Central memory CD4-positive, alpha-beta T cell (primary cell): ENCODE measurements at regions not wholly inside any gene's neighbourhood (a gene's known extent, or its start where the extent isn't known, plus 50 kb on each side); places are given as distances from the start of the nearest gene placed in this dataset.
"Not testable (repeated sequence)": the region's sequence is repeated elsewhere in the genome, so short reads cannot be mapped to it uniquely, and the experiment has no call there.

Source experiments
- DNase-seq: peaks from one replicate; pipeline ENCODE4 v3.0.0; 2022

DNA sequence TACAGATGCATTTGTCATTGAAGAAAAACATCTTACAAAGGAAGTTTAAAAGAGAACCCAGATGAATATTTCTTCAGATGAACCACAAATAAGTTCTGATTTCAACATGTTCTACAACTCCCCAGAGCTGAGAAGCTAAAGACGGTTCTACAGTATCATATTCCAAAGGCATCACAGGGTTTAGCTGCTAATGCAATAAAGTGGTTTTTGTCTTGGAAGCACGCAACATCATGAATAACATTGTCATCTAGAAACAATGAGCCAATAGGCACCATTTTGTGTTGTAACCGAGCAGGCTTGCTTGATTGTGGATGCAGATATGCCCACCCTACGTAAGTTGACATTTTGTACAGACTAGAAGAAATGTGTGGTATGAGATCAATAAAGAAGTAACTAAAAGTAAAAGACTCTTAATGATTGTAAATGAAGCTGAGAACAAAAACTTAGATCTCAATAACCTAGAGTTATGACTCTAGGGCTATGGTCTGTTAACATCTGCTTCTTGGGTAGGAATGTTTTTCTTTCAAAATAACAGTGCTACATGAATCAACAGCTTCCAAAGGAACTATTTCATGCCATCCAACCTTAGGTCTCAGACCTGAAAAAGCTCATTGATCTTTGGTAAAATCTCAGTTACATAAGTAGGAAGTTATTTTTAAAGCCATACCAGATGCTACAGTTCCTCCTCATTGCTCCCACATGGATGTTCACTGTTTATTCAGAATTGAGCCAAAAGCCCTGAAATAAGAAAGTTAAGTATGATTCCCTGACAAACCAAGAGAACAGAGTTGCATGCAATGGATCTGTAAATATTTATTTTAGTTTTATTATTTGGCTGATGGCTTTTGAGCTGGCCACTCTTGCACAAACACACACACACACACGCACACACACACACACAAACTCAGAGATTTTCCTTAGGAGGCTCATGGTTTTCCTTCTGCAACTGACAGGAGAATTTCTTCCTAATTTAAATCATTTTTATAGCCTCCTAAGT, 118.7 kb upstream of the SLCO6A1 start:
- no peak for DNase-seq

DNA sequence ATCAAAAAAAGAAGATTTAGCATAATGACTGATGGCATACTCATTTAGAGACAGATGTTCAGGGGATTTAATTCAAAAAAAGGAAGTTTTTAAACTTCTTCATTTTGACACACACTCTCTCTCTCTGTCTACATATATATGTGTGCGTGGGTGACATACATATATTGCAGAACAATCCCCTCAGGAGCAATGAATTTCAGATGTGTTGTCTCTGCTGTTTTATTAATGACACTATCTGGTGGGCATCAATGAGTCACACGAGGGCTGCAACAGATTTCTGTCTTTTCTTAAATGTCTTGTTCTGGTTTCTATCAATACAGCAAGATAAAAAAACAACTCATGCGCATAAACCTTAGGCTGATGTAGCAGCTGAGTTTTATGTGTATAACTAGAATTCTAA, 123.5 kb upstream of the SLCO6A1 start:
- DNase-seq = no peak

DNA sequence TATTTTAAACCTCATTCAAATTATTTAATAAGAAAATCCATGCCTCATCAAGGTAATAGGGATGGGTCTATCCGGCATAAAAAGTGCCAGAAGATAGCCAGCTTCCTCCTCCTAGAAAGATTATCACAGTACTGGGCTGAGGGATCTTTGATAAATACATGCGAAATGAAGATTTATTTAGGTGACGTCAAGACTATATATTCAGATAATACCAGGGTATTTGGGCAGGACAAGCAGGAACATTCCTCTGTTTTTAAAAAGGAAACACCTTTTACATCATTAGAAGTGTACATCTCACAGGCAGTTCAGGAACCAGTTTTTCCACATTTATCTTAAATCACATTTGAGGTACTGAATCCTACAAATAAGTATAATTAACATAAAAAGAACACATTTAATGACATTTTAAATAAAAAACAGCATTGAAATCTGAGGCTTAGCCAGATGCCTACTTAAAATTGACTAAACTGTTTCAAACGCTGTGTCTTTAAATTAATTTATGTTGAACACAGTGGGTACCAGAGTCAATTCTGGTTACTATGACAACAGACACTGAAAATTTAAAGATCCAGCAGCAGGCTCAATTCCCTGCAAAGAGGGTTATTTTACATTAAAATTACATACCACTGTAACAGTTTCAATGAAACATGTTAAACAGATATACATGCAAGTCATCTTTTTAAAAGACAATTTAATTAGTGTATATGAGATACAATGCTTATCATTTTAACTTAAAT, 124.7 kb upstream of the SLCO6A1 start:
- no peak for DNase-seq

DNA sequence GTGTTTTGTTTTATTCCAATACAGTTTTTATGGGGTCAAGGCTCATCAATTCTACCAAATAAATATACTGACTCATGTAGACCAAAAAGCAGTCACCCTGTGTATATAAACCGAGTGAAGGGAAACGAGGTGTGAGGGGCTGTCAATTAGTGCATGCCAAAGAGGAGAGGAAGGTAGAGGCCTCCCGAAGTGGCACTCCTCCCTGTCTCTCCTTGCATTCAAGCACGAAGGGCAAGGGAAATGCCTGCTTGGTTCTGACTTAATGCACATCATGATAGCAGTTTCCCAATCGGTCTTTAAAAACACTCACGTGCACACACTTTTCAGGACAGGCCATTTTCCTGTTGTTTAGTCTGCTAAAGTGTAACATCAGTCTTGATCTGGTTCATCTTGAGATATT, 125.6 kb upstream of the SLCO6A1 start:
- no peak for DNase-seq

DNA sequence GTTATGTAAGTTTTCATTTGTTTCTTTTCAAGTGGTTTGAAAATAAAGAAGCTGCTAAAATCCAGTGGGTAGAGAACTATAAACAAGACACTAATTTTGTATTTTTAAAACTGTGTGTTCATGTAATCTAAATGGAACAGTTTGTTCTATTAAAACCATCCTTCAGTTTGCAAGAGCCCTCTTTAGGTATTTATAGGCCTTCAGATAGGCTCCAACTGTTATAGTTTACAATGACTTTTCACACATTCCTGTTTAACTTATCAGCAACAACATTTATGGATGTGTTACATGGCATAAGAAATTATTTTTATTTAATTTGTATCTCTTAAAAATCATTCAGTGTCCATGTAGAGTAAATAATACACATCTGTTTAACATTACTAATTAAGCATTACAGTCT, 126.7 kb upstream of the SLCO6A1 start:
- DNase-seq = no peak

DNA sequence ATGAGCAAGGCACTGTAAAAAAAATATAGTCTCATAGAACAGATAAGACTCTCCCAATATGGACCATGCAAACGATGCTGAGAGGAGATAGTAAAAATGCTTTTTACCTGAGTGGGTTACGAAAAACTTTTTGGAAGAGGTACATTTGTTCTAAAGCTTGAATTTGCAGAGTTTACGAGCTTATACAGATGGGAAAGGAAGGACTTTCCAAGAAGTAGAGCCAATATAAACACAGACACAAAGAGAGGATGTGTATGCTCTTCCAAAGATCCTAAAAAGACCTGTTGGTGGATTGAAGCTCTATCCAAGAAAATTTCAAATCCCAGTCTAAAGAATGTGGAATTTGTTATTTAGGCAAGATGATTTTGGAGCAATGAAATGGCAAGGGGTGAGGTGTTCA, 127.1 kb upstream of the SLCO6A1 start:
- no peak for DNase-seq

DNA sequence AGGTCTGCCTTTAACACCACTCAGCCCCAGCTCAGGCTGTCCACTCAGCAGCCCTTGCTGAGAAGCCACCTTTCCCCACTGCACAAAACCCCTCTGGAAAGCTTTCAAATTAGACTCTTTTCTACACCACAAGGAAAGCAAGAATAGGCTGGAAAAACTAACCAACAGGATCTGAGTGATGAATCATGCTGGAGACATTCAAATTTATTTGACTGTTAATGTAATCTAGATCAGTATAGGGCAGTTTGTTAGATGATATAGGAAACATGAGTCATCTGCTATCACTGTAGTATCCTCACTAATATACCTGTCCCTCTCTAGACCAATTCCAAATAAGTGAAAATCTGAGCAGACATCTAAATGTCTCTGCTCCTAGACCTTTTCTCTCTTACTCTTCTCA, 127.8 kb upstream of the PAM start:
- DNase-seq = no peak

DNA sequence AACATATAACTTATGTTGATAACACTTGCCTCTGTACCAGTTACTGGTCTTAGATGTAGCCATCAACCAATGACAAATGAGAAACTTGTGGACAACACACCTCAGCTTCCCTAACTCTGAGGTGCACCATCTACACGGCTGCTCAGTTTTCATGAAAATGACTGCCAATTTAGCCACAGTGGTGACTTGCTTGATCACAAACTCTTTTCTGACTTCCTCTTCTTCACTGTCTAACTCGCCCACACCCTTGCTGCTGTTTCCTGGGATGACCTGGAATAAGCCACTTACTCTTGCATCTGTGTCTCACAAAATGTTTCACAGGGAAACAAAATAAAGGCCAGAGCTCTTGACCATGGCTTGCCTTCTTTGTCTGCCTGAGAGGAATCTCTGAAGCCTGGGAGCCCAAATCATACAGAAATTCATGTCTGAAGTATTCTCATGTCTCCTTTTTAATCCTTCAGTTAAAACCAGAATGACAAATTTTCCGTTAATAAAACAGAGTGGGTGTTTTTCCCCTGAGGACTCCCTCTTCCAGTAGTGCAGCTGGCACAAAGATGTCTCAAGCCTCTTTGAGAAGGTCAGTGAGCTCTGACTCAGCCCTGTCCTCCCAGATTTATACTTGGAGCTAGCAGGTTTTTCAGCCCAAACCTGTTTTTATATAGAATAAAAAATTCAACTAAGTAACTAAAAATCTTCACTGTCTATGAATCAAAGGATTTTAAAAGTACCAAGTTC, 126.5 kb upstream of the PAM start:
- DNase-seq = no peak

DNA sequence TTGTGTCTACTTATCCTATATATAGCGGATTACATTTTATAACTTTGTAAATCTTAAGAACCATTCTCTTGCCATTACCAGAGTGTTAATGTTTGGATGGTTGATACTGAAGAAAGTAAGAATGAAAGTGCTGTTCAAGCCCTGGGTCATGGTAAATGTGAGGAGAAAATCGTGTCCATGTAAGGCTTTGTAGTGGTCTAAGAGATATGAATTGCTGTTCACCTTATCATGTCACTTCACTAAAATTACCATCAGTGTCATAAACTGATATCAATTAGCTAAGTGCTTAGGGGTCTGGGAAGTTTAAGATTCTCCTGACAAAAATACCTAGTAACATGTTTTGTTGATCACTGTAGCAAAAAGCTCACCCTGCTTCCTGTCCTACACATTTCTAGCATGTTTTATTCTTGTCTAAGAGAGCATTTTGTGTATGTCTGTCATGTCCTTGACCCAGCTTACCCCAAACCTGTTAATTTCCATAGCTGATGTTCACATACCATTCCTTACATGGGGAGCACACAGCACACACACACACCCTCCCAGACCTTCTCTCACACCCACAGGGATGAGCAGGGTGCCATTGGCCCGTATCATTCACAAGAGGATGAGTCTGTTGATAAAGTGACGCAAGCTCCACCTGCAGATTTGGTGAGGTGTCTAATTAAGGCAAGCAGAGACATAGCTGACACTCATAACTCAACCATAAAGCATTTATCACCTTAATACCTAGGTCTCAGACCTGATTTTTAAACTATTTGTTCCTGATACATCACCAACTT, 125.1 kb upstream of the PAM start:
- no peak for DNase-seq

DNA sequence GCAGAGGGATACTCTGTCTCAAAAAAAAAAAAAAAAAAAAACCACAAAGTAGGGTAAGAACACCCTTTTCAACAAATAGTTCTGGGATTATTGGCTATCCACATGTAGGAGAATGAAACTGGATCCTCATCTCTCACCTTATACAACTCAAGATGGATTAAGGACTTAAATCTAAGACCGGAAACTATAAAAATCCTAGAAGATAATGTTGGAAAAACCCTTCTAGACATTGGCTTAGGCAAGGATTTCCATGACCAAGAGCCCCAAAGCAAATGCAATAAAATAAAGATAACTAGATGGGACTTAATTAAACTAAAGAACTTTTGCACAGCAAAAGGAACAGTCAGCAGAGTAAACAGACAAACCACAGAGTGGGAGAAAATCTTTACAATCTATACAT, 119.7 kb upstream of the PAM start:
- DNase-seq = not testable (repeated sequence)

DNA sequence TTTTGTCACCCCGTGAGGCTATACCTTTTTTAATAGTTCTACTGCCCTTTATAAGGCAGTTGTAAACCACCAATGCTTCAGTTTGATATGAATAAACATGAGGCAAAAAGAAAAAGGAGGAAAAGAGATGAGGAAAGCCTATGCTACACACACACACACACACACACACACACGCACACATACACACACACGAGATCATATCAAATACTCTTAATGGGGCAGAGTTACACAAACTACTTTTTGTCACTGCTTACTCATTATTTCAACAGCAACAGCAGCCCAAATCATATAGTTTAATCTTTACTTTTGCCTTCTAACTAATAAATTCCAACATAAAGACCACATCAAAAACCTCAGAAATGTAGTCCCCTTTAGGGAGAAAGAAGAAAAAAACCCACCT, 116.8 kb upstream of the PAM start:
- no peak for DNase-seq

DNA sequence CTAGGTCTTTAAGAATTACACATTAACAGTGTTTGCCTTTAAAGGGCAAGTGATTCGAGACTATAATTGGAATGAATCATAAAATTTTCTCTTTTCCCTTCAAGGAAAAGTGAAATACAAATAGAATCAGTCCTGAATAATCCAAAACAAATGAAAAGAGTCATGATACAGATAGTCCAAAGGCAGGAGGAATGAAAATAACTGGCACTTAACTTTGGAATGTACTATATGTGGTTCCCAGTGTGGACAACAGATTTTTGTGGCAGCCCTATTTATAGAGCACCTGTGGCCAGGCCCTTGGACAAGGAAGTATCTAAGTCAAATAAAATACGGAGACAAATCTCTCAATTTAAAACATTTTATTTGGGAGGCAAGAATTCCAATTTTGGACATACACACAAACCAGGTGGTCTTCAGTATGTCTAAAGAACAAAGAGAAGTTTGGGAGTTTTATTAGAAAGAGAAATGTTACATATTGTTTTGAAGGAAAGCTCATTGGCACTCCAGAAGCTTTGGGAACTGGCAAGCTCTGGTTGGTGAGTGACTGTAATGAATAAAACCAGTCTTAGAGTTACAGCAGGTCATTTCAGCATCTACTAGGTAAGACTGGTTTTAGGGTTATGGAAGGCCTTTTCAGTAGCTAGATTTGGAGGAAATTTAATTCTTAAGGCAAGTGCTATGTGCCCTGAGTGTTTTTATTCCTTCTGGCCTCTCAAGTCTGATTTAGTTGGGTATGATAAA, 116.0 kb upstream of the PAM start:
- no peak for DNase-seq

DNA sequence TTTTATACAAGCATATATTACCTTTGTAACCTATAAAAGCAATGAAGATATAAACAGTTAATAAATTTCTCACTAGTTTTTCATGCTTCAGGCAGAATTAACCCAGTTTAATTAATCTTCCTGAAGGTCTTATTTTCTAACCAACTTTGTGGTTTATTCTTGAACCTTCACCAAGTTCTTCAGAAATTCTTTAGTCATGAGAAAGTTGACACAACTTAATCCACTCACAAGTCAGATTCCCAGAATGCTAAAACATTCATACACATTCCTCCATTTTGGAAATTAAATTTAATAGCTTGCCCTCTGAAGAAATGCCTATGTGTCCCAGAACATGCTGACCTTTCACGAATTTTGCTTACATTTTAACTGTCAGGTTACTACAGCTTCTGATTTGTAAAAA, 105.4 kb upstream of the PAM start:
- DNase-seq = no peak

DNA sequence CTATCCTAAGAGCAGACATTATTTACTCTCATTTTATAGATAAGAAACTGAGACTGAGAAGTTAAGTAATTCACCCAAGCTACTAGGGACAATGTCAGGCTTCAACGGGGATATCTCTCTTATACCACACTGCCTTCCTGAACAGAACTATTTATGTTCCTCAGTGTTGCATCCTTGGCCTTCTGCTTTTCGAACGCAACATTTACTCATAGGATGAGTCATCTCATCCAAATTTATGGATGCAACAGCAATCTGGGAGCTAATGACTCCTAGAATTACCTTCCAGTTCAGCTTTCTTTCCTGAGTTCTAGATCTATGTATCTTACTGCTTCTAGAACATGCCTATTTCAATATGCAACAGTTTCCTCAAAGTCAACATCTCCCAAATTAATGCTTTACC, 103.6 kb upstream of the PAM start:
- no peak for DNase-seq

DNA sequence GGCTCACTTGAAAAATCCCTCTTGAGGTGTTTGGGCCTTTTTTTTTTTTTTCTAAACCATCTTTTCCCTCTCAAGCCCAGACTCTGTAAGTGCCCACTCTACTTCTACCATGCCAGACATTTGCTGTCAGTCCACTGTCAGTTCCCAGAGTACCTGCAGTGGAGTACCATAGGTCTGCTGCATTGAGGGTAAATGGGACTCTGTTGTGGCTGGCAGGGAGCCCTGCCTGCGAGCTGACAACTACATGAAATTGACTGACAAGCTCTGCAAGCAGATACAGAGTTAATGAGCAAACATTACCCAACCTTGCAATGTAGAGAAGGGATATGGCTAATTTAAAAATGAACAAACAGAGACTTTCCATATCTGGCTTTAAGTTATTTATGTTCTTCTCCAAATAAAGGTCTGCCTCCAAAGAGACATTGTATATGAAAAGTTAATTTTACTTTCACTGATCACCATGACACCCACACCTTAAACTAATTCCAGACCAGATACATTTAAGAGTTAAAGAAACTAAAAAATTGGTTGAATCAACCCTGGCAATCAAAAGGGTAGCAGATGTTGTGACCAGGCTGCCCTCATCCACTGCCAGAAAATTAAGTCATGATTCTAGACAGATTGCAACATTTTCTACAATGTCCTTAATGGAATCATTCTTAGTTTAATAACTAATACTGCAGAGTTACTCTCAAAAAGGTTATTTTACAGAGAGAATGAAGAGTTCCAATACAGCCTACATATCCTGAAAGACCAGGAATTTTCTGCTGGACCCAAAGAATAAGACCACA, 100.4 kb upstream of the PAM start:
- DNase-seq = no peak

DNA sequence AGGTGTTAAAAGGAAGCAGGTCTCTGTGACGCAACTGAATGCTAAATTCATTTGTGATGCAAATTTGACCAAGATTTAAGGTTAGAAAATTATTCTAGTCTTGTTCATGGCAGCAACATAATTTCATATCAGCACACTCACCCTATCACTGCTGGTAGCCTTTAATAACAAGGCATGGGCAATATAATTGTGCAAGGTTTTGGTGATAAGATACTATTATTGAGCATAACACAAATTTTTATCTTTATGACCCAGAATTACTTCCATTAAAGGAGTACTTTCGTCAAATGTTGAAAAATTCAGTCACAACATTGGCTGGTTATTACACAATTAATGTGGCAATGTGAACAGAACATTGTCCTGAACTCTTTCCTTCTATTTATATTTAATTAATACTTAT, 96.0 kb upstream of the PAM start:
- DNase-seq = no peak

DNA sequence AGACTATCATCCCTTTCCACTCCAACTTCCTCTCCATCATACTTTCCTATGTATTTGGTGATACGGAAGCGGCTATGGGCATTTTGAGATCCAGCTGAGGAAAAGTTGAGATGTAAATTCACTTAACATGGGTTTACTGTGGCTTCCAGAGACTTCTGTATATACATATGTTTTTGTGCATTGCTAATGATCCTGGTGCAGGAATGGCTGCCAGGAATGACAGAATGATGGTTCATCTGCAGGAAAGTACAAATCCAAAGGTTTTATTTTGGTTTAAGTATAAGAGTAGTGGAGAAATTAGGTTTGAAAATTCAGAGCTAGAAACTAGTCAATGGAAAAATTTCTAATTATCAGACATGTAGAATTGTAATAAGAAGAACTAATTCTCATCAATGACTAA, 95.0 kb upstream of the PAM start:
- no peak for DNase-seq

DNA sequence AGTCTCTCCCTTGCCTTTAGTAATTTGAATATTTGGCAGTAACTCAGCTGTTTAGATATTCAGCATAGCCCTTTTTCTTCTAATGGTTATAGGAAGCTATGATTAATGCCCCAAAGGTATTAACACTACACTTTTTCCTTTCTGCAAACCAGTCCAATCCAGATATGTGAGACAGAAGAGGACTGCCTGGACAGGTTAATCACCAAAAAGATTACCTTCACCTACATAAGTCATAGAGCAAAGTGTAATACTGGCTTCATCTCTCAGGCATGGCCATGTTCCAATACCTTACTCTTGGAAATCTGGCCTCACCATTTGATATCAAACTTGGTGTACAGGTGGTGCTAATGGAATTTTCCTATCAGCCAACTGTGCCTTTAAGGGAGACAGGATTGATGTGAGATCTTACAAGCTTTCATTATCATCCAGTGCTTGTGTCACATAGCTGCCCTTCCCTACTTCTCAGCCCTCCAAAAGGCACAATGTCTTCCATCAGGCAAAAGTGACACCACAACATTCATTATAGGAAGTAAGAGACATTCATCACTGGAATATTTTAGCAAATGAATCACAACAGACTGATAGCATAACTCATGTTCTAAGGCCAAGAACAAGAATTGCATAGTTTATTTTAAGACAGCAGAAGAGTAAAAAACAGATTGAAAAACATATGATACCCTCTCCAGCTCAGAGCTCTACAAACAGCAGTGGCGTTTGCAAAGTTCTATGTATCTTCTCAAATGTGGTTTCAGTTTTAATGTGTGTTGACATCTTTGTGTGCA, 91.2 kb upstream of the PAM start:
- DNase-seq = no peak

DNA sequence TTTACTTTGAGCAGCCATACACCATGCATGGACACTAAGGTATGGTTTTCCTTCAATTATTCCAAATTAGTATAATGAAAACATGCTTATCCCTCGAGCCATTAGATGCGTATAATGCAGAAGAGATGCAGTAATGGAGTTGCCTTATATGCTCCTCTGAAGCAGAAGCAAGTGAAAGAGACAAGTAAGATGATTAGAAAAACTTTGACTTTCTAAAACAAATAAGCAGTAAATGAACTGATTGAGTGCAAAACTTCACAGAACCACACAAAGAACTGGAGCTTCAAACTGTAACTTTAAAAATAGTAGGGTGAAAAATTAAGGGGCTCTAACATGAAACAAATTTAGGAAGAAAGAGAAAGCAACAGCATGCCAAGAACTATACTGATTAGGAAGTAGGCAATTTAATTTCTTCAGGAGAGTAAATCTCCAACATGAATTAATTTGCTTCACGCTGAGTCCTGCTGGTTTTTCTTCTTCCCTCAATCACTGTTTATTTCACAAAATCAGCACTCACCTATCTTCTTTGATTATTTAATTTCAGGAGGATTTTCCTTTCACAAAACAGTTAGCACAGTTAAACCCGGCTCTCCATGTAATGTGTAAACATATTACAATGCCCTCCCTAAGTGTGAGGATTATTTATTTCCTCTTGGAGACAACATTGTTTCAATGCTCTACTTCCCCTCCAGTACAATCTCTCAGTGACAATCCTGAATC, 90.3 kb upstream of the PAM start:
- DNase-seq = no peak
